HG03571 (cell line): ENCODE measurements at regions not wholly inside any gene's neighbourhood (a gene's known extent, or its start where the extent isn't known, plus 50 kb on each side); places are given as distances from the start of the nearest gene placed in this dataset.

Experiments used
- ATAC-seq: cut with Tn5 transposase; IDR thresholded peaks from one replicate; pipeline ENCODE4 v1.9.1; 2021; ENCODE audit not compliant: unreplicated experiment

DNA sequence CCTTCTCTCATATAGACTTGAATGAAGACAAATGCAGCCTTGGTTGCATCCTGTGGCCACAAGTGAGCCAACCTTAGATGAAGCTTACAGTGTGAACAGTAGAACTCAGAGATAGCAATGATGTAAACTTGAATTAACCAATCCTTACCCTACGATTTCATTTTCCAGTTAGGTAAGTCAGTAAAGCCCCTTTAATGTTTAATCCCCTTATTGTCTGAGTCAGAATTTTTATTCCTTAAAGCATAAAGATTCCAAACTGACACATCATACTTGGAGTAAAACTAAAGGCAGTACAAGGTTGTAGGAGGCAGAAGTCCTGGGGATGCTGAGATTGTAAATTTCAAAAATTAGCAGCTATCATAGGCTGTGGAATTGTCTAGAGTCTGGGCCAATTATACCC lies 507.8 kb upstream of the DPH6 start:
- no peak for ATAC-seq

DNA sequence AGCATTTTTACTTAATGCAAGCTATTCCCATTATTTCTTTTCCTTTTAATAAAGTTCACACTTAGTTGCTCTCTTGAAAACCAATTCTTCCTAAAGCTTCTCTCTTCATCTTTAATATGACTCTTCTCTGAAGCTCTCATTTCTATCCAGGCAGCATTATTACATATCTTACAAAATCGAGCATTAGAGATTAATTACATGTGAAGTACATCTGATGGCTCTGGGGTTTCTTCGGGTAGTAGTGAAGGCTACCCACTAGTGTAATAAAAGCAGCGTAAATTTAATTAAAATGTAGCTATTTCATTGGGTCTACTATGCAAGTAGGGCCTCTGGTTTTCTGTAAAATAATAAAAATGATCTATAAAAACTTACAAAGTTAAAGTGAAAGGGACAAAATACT lies 513.6 kb upstream of the DPH6 start:
- ATAC-seq = no peak

DNA sequence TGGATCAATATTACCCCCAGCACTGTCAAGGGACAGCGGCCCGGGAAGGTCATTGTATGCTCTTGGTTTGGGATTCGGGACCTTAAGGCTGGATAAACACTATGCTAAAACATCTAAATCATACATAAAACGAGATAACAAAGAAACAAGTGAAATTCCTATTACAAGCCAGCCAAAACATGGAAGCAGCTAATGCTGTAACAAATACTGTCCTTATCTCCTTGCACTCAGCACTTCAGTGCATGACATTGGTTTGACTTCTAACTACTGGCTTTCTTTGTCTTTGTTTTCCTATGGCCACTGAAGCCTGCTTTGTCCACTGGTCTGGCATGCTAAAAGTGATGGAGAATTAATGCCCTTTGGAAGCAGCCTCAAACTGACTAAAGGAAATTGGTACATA lies 516.4 kb upstream of the DPH6 start:
- ATAC-seq = no peak

DNA sequence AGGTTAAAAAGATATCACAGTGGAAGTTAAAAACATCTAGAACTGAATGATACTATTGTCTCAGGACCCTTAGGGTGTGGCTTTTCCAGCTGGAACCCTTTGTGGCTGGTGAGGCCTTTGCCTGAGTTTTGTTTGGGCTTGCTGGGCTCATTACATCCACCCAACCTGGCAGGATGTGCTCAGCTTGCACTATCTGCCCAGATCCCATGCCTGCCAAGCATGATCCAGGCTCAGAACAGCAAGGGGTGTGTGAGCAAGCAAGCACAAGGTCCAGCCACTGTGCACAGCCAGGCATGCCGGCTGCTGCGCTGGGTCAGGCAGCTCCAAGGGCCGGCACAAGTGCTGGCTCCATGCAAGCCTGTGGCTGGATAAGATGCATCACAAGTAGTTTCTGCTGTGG lies 512.7 kb upstream of the CDIN1 start:
- ATAC-seq = no peak

DNA sequence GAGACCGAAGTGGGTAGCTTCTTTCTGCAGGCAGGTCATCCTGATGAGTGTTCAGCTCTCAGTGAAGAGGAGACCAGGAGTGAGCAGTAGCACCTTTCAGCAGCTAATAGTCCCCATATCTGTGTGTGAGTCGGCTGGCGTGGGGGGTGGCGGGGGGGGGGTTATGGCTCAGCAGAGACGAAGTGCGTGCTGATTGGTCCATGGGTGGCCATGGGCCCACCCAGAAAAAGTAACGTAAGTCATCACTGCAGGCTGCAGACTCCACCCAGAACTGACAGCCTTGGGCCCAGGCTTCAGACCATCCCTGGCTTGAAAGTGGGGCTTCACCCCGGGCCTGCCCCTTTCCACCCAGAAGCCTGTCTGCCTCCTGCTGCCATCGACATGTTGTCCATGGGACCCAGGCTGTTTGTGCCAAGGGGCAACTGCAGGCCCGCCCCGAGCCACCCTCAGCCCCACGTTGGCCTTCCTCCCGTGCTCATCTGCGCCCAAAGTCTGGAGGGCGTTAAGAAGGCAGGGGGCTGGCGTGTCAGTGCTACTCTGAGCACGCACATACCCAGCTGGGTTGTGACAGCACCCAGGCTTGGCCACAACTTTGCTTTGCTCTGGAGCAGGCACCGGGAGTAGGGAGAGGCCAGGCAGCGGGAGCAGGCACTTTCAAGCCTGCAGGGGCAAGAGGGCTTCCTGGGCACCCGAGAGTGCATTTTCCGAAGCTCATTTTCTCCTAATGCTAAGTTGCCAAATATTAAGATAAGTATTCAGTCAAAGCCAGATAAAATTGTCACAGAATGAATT lies 511.7 kb upstream of the CDIN1 start:
- ATAC-seq = no peak

DNA sequence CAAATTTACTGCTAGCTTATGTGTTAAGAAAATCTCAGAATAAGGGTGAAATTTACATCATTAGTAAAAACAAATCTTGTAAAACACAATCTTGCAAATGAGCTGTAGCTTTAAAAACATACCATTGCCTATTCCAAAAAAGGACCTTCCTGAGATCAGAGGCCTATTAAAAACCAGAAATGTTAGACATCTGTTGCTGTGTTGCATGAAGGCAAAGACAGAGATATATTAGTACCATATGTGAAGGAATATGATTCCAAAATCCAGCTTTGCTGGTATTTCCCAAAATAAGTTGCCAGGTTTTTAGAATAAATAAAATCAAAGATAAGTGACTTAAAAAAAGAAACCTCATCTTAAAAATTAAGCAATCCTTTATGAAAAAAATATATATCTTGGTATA lies 504.1 kb upstream of the CDIN1 start:
- ATAC-seq = no peak

DNA sequence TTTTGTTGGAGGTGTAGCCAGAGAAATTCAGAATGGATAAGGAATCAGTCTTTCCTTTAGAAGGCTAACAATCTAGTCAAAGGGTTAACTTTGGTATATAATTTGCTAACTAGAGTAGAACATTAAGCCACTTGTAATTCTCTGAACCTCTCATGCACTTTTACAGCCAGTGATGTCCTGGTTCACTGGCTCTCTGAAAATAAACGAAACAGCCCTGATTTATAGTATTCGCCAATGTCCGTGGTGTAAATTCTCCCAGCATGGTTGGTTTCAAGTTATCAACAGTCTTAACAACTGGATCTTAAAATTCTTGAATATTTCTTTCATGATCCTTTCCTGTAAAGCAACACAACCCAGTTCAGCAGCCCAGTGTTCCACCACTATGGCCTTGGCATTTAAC lies 500.4 kb upstream of the CDIN1 start:
- ATAC-seq = no peak

DNA sequence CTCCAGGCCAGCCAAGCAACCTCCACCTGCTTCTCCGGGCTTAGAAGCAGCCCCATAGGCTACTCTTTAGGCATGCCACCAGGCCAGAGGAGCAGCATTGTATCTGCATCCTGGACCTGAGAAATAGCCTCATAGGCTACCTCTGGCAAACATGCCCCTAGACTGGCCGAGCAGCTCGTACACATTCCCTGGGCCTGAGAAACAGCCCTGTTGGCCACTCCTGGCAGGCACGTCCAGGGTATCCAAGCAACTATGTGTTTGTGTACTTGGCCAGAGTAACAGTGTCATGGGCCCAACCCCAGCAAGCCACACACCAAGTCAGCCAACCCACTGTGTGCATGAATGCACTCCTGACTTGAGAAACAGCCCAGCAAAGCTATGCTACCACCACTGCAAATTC lies 498.7 kb upstream of the CDIN1 start:
- no peak for ATAC-seq

DNA sequence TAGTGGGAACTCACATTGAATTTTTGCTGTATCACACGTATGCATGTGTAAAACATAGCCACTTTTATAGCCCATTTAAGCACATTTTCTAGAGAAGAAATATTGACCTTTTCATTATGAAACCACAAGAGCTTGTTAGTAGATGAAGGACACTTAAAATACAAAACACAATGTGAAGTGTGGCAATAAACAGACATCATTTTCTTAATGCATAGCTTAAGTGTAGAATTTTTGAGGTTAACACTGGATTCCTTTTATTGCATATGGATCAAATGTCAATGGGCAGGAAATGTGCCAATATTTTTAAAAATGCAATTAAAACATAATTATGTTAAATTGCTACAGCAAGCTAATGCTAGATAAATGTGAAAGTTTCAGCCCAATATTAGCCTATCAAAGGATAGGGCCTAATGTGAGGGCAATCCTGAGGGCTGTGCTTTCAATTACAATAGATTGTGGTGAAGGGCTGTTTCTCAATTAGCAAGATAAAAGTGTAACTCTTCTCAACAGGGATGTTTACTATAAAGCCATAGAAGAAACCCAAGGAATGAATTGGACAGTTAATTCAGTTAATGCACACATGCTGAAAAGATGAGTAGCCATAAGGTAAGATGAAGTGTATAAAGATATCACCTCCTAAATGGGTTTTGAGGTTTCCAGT lies 489.0 kb upstream of the CDIN1 start:
- ATAC-seq = no peak

DNA sequence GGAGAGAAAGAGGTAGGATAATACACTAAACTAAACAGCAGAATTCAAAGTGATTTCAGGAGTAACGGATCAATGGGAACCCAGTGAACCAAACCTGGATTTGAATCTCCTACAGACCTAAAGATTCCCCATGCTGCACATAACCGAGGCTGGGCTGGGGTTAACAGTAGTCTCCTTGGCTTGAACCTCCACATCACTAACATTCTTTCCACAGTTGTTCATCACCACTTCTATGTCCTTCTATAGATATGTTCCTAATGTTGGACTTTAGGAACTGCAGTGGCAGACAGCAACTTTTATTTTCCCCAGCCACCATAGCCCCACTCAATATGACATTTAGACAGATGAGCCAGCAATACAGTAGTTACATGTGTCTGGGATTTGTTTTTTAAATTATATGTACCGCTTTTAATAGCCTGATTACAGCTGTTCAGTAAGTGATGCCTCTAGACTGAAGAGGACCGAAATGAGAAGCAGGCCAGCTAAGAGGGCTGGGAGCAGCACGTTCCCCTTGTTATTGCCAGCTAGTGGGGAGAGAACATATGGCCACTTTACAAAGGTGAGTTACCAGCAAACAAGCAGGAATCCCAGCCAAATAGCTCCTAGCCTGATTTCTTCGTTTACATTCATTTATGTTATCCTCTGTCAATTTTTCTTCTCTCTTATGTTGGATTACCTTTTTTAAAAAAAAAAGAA lies 472.6 kb upstream of the CDIN1 start:
- no peak for ATAC-seq

DNA sequence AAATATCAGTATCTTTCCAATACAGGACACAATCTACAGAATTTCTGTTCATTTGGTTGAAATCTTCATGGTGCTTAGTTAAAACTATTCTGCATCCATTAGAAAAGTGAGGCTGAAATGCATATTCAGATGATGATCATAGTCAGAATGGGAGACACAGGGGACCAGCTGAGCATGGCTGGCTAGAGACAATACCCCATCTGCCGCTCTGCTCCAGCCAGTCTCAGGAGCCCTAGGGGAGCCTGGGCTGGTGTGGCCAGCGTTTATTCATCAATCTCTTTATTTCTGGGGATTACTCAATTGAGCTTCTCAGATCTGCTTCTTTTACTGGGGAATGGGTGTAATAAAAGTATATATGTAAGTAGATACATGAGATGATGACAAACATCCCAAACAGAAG lies 470.9 kb upstream of the CDIN1 start:
- no peak for ATAC-seq

DNA sequence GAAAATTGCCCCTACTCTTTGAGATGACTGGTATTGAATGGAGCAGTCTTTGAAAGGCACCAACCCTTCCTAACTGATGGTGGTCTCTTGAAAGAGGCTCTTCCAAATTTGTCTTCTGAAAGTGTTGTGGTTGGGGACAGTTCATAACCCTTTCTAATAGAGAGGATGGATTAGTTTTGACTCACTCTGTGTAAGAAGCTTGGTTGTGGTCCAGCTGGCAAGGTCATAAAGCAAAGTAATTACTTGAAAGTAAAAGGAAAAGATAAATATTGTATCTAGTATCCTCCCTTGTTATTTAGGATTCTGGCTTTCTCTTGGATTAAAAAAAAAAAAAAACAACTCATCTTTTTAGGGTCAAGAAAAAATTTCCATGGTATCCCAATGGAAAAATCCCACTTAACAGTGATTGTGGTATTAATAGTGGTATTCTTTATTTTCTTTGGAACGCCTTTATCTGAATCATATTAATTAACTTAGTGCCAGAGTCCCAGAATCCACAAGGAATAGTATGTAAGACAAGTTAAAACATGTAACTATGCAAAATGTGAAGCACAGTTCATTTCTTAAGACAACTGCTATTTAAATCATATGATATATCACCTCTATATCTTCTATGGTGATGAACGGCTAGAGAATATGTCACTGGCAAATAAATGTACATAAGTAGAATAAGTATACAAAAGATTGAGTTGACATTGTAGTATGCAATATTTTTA lies 469.3 kb upstream of the CDIN1 start:
- ATAC-seq = no peak

DNA sequence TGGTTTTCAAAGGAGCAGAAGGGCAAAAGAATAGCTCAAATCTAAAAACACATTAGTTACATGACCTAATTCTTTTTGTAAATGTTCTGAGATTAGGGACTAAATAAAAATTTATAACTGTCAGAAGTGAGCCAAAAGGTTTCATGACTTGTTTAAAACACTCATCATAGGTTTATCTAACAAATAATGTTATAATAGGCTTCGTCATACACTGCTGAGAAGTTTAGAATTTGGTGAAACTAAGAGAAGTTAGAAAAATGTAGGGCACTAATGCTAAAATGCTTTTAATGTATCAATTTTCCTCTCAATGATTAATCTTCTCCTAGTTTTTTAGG lies 468.8 kb upstream of the CDIN1 start:
- ATAC-seq = no peak

DNA sequence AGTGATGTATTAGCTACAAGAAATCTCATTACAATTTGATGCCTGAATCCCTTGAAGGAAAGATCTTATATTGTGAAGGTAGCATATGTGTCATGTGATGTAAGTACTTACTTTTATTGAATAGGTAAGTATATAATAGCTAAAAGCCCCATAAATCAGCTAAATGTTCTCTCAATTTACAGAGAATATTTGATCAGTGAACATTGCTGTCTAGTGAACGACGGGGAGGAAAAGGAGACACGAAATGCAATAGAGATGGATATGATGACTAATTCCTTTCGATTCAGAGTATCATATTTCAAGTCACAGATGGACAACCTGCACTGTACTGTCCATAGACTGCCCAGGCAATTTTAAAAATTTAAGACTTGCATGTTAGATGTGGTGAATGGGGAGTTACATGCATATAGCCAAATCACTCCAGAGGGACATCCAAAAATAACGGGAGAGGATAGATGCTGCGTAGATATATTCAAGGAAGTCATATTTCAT lies 462.1 kb upstream of the CDIN1 start:
- no peak for ATAC-seq

DNA sequence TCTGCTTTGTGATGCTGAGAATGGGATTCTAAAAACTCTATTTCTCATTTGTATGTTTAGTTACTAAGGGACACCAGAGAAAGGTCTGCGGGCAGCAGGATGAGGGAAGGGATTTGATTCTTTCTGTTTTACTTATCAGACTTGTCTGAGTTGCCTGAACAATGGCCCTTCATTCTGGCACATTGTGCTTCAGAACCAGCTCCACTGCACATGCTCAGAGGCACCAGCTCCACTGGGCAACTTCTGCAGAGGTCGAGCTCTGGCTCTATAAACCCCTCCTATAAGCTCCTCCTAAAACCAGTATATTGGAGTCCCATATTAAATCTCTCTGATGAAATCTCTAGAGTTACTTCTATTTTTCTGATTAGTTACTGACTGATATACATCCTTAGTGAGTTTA lies 453.2 kb upstream of the CDIN1 start:
- ATAC-seq = no peak

DNA sequence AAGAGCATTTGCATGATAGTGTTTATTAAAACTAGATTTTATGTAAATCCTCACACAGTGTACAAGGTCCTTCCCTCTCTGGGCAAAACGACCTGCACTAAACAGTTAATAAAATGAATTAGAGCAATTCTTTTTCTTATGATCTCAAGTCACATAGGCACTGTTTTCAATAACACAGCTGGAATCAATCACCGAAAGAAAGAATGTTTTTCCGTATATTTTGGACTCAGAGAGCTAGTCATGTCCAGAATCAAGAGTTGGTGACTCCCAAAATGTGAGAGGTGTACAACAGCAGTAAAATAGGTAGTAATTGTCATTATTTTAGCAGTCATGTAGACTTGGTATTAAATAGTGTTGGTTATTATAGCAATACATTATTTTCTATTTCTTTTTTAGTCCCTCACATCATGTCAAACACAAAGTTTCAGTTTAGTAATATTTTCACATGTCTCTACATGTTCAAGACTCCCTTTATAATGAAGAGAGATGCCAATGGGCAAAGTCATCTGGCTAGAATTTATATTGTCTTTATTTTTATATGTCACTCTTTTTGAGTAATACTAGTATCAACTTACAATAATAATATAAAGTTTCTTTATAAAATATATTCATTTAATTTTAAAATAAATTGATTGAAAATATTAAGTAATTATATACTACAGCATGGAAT lies 448.6 kb upstream of the CDIN1 start:
- ATAC-seq = no peak

DNA sequence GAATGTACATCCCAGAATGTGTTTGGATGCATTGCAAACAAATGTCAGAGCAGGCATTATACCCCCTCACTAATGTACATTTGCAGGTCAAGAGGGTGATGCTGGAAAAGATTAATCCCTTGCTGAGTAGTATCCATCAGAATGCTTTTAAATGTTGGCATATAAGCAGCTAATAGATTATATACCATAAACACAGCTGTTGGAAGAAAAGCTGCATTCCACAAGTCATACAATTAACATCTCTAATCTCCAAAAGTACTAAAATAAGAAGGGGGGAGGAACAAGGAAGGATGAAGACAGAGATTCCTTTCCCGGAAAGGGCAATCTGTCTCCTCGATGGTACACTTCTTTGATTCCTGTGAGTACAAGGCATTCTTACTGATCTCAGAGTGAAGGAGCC lies 445.7 kb upstream of the CDIN1 start:
- ATAC-seq = no peak

DNA sequence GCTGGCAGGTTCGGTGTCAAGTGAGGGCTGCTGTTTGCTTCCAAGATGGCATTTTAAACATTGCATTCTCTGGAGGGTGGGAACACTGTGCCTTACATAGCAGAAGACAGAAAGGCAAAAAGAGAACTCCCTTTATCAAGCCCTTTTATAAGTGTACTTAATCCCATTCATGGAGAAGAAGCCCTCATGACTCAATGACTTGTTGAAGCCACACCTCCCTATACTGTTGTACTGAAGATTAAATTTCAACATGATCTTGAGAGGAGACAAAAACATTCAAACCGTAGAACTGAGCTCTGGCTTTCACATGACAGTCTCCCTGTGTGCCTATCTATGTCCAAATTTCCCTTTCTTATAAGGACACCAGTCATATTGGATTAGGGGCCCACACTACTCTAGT lies 443.4 kb upstream of the CDIN1 start:
- ATAC-seq = no peak

DNA sequence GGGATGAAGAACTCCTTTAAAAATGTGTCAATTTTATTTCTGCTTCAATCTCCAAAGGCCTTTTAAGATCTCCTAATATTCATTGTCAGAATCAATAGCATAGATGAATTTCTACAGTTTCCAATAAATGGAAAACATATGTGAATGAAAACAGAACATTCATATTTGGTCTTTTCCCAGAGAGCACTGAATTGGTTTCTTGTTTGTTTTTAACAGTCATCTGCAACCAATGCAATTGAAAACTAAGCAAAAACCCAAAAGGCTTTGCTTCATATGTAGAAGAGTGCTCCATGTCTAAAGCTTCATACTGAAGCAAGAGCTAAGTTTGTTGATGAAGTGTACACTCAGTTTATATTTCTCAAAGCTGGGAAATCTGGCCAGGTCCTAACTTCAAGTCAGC lies 426.5 kb upstream of the CDIN1 start:
- ATAC-seq = no peak

DNA sequence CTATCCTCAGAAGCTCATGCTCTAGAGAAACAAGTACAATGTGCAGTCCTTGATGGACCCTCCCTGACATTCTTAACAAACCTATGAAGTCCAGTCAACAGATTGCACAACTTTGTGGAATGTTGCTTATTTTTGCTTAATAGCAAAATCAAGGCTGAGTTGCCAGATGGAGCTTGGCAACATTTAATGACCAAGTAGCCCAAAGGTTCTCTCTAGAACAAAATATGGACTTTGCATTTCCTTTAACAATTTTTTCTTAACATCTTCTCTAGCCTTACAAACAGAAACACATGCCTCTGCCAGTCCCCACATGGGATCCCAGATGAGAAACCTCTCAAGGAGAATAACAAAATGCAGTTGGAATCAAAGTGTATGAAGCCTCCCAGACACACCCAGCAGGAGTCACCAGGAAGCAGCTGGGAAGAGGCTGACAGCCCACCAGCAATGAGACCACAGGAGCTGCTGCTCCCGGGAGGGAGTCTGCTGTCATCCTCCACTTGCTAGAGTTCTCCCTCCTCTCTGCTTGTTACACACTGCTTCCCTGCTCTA lies 422.5 kb upstream of the CDIN1 start:
- ATAC-seq = no peak

DNA sequence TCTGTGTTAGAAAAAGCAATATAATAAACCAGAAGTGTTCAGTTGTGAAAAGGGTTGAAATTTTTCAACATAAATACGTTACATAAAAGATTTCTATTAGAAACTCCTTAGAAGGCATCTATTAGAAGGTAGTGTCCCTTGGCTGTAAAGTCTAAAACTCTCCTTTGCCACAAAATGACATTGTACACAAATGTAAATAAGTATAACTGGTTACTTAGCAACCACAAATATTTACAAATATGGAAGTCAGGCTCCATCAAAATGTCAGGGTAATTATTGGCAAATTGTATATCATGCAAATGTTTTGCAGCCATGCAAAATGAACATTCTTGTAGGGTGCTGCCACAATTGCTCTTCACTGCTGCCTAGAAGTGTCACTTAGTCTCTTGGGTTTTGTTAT lies 419.1 kb upstream of the CDIN1 start:
- ATAC-seq = no peak
